Peyer's patch (tissue), 4 donors: ENCODE measurements at regions not wholly inside any gene's neighbourhood (a gene's known extent, or its start where the extent isn't known, plus 50 kb on each side); places are given as distances from the start of the nearest gene placed in this dataset.
"Not testable (repeated sequence)": the region's sequence is repeated elsewhere in the genome, so short reads cannot be mapped to it uniquely, and the experiment has no call there.

ENCODE experiments used
- POLR2A ChIP-seq, 2 donors: fragments of 450-650 bp; IDR thresholded peaks; one replicate each; pipeline ENCODE4 v1.5.1; 2017; ENCODE audit warnings: antibody characterized with exemption in 2 of 2, mild to moderate bottlenecking in 2 of 2, moderate library complexity in 2 of 2
- TF ChIP-seq, protein P1 (sequence below), 6 experiments: fragments of 450-650 bp in 4 of 6; fragments of 200-600 bp in 2 of 6; sonication (generic) in 1 of 6; IDR thresholded peaks; one replicate each; pipeline ENCODE4 v1.5.1; 2017 to 2019; ENCODE audit warnings: antibody characterized with exemption in 6 of 6, mild to moderate bottlenecking in 3 of 6, moderate library complexity in 1 of 6

DNA sequence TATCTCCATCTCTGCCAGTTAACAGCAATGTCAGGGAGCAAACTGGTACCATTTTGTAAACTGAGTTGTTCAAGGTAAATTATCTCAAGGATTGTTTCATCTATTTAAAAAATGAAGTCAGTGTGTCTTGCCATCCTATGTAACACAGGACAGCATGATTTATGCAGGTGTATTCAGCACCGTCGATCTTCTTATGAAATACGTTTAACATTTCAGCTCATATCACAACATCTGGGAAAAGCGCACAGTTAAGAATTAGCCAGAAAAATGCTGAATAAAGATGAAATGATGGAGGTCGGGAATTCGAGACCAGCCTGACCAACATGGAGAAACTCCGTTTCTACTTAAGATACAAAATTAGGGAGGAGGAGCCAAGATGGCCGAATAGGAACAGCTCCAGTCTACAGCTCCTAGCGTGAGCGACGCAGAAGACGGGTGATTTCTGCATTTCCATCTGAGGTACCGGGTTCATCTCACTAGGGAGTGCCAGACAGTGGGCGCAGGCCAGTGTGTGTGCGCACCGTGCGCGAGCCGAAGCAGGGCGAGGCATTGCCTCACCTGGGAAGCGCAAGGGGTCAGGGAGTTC is 107.3 kb upstream of the COX7C start:
- TF ChIP-seq, protein P1, sequence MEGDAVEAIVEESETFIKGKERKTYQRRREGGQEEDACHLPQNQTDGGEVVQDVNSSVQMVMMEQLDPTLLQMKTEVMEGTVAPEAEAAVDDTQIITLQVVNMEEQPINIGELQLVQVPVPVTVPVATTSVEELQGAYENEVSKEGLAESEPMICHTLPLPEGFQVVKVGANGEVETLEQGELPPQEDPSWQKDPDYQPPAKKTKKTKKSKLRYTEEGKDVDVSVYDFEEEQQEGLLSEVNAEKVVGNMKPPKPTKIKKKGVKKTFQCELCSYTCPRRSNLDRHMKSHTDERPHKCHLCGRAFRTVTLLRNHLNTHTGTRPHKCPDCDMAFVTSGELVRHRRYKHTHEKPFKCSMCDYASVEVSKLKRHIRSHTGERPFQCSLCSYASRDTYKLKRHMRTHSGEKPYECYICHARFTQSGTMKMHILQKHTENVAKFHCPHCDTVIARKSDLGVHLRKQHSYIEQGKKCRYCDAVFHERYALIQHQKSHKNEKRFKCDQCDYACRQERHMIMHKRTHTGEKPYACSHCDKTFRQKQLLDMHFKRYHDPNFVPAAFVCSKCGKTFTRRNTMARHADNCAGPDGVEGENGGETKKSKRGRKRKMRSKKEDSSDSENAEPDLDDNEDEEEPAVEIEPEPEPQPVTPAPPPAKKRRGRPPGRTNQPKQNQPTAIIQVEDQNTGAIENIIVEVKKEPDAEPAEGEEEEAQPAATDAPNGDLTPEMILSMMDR (IDR thresholded peaks at IDR 0.05): not testable (repeated sequence)
- TF ChIP-seq POLR2A (IDR thresholded peaks at IDR 0.05): not testable (repeated sequence)
